Panc1 (cell line): ENCODE measurements at regions not wholly inside any gene's neighbourhood (a gene's known extent, or its start where the extent isn't known, plus 50 kb on each side); places are given as distances from the start of the nearest gene placed in this dataset.

Experiments used
- POLR2AphosphoS5 ChIP-seq: IDR thresholded peaks from 2 replicates; pipeline ENCODE4 v1.6.1; 2012; ENCODE audit warnings: mild to moderate bottlenecking, low read depth, low read length, moderate library complexity
- TCF7L2 ChIP-seq: IDR thresholded peaks from 2 replicates; pipeline ENCODE4 v1.6.1; 2011; ENCODE audit warnings: mild to moderate bottlenecking, low read depth, low read length, inconsistent platforms
- TF ChIP-seq, protein P1 (sequence below): fragments of 450-650 bp; IDR thresholded peaks from 2 replicates; pipeline ENCODE4 v1.5.1; 2017; ENCODE audit warnings: mild to moderate bottlenecking
- TF ChIP-seq, protein P2 (sequence below), 2 experiments: IDR thresholded peaks; 2 replicates each; pipeline ENCODE4 v1.6.1; 2011 to 2012; ENCODE audit warnings: low read depth in 2 of 2, control low read depth in 1 of 2, low read length in 1 of 2, mild to moderate bottlenecking in 1 of 2, moderate library complexity in 1 of 2; ENCODE audit not compliant: insufficient read depth in 1 of 2

DNA sequence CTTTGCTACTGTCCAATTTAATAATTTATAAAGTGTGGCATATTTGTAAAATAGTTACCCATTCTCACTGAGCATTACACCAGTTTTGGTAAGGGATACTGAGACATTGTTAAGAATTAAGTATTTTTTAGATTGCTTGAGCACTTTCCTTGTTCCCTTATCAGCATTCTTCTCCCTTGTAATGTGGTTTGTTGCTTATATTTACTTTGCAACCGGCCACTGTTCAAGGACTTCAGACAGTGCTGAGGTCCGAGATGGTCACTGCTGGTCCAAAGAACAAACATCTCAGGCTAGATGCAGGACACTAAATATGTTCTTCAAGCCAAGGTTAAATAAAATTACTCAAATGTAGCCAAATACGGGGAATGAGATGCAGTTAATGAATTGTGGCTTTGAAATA is 161.4 kb downstream of the TM9SF2 start:
- TF ChIP-seq, protein P1, sequence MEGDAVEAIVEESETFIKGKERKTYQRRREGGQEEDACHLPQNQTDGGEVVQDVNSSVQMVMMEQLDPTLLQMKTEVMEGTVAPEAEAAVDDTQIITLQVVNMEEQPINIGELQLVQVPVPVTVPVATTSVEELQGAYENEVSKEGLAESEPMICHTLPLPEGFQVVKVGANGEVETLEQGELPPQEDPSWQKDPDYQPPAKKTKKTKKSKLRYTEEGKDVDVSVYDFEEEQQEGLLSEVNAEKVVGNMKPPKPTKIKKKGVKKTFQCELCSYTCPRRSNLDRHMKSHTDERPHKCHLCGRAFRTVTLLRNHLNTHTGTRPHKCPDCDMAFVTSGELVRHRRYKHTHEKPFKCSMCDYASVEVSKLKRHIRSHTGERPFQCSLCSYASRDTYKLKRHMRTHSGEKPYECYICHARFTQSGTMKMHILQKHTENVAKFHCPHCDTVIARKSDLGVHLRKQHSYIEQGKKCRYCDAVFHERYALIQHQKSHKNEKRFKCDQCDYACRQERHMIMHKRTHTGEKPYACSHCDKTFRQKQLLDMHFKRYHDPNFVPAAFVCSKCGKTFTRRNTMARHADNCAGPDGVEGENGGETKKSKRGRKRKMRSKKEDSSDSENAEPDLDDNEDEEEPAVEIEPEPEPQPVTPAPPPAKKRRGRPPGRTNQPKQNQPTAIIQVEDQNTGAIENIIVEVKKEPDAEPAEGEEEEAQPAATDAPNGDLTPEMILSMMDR = no peak
- TF ChIP-seq POLR2AphosphoS5 (no peak), TCF7L2 (no peak)
- TF ChIP-seq, protein P2, sequence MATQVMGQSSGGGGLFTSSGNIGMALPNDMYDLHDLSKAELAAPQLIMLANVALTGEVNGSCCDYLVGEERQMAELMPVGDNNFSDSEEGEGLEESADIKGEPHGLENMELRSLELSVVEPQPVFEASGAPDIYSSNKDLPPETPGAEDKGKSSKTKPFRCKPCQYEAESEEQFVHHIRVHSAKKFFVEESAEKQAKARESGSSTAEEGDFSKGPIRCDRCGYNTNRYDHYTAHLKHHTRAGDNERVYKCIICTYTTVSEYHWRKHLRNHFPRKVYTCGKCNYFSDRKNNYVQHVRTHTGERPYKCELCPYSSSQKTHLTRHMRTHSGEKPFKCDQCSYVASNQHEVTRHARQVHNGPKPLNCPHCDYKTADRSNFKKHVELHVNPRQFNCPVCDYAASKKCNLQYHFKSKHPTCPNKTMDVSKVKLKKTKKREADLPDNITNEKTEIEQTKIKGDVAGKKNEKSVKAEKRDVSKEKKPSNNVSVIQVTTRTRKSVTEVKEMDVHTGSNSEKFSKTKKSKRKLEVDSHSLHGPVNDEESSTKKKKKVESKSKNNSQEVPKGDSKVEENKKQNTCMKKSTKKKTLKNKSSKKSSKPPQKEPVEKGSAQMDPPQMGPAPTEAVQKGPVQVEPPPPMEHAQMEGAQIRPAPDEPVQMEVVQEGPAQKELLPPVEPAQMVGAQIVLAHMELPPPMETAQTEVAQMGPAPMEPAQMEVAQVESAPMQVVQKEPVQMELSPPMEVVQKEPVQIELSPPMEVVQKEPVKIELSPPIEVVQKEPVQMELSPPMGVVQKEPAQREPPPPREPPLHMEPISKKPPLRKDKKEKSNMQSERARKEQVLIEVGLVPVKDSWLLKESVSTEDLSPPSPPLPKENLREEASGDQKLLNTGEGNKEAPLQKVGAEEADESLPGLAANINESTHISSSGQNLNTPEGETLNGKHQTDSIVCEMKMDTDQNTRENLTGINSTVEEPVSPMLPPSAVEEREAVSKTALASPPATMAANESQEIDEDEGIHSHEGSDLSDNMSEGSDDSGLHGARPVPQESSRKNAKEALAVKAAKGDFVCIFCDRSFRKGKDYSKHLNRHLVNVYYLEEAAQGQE (IDR thresholded peaks at IDR 0.05; ENCODE audit: insufficient read depth in 1 of 2, low read depth in 2 of 2, low read length in 1 of 2) = no peak
